ENCODE measurements at regions not wholly inside any gene's neighbourhood (a gene's known extent, or its start where the extent isn't known, plus 50 kb on each side); places are given as distances from the start of the nearest gene placed in this dataset.
A peak's percentile ranks its signal among the peaks of the same experiment; 100 is the strongest.

- no peaks in the 10 kb centered on the region for H3K4me1 Mint-ChIP-seq
- H3K4me3 ChIP-seq (ENCODE audit: low read depth, low read length), result no peak overlapping the region
- ATAC-seq (ENCODE audit: low read depth in 2 of 2) (no peak), DNase-seq (no peak)
- H3K27me3 Mint-ChIP-seq, result no peaks in the 10 kb centered on the region
- H3K27ac ChIP-seq (ENCODE audit: insufficient read depth, low read length, poor library complexity, severe bottlenecking), result no peak overlapping the region
- no peaks in the 10 kb centered on the region for H3K9me3 ChIP-seq (ENCODE audit: control insufficient read depth in 2 of 2, low read length in 2 of 2)
- H3K9me3 Mint-ChIP-seq, result peaks cover 0 to 2% (median 0%) of the 10 kb centered on the region in 7 donors
- H3K4me3 Mint-ChIP-seq, result no peak overlapping the region
- H3K36me3 Mint-ChIP-seq, result no peaks in the 10 kb centered on the region
- no peaks in the 10 kb centered on the region for H3K36me3 ChIP-seq (ENCODE audit: control insufficient read depth, insufficient read depth, low read length)
- H3K27me3 ChIP-seq (ENCODE audit: control insufficient read depth, insufficient read depth, low read length), result no peaks in the 10 kb centered on the region
- H3K4me1 ChIP-seq (ENCODE audit: control insufficient read depth, insufficient read depth, low read length, poor library complexity, severe bottlenecking), result no peaks in the 10 kb centered on the region
- no peak overlapping the region for H3K27ac Mint-ChIP-seq
Observed at GRCh38 chr5:63128018-63128417, 549.4 kb downstream of the LRRC70 start.

- no peak overlapping the region for H3K4me3 Mint-ChIP-seq
- no peaks in the 10 kb centered on the region for H3K27me3 ChIP-seq (ENCODE audit: control insufficient read depth, insufficient read depth, low read length)
- H3K27ac Mint-ChIP-seq, result no peak overlapping the region
- H3K27me3 Mint-ChIP-seq, result no peaks in the 10 kb centered on the region
- no peaks in the 10 kb centered on the region for H3K36me3 Mint-ChIP-seq
- no peak overlapping the region for H3K27ac ChIP-seq (ENCODE audit: insufficient read depth, low read length, poor library complexity, severe bottlenecking)
- H3K36me3 ChIP-seq (ENCODE audit: control insufficient read depth, insufficient read depth, low read length), result no peaks in the 10 kb centered on the region
- no peaks in the 10 kb centered on the region for H3K4me1 ChIP-seq (ENCODE audit: control insufficient read depth, insufficient read depth, low read length, poor library complexity, severe bottlenecking)
- ATAC-seq (ENCODE audit: low read depth in 2 of 2), result no peak
- H3K9me3 ChIP-seq (ENCODE audit: control insufficient read depth in 2 of 2, low read length in 2 of 2), result no peaks in the 10 kb centered on the region
- H3K4me3 ChIP-seq (ENCODE audit: low read depth, low read length), result no peak overlapping the region
- H3K4me1 Mint-ChIP-seq, result no peaks in the 10 kb centered on the region
- peaks cover 0 to 2% (median 0%) of the 10 kb centered on the region in 7 donors for H3K9me3 Mint-ChIP-seq
- no peak for DNase-seq
Observed at GRCh38 chr5:63127054-63127453, 548.4 kb downstream of the LRRC70 start.

- no peaks in the 10 kb centered on the region for H3K36me3 Mint-ChIP-seq
- Histone ChIP-seq H3K9me3 (ENCODE audit: control insufficient read depth in 2 of 2, low read length in 2 of 2) (no peaks in the 10 kb centered on the region), H3K4me3 (ENCODE audit: low read depth, low read length) (no peak overlapping the region), H3K27me3 (ENCODE audit: control insufficient read depth, insufficient read depth, low read length) (no peaks in the 10 kb centered on the region), H3K4me1 (ENCODE audit: control insufficient read depth, insufficient read depth, low read length, poor library complexity, severe bottlenecking) (no peaks in the 10 kb centered on the region), H3K36me3 (ENCODE audit: control insufficient read depth, insufficient read depth, low read length) (no peaks in the 10 kb centered on the region), H3K27ac (ENCODE audit: insufficient read depth, low read length, poor library complexity, severe bottlenecking) (no peak overlapping the region)
- H3K9me3 Mint-ChIP-seq, result peaks cover 0 to 4% (median 2%) of the 10 kb centered on the region in 7 donors
- H3K4me1 Mint-ChIP-seq, result no peaks in the 10 kb centered on the region
- no peak overlapping the region for H3K4me3 Mint-ChIP-seq
- H3K27ac Mint-ChIP-seq, result no peak overlapping the region
- ATAC-seq (ENCODE audit: low read depth in 2 of 2) (no peak), DNase-seq (peak in 1 of 3 donors; percentile 2)
- no peaks in the 10 kb centered on the region for H3K27me3 Mint-ChIP-seq
Observed at GRCh38 chr5:63125862-63126261, 547.2 kb downstream of the LRRC70 start.

GRCh38 chr5:63125392-63125791 lies 546.8 kb downstream of the LRRC70 start:
- ATAC-seq (ENCODE audit: low read depth in 2 of 2) (no peak), DNase-seq (no peak)
- no peaks in the 10 kb centered on the region for H3K4me1 Mint-ChIP-seq
- peaks cover 0 to 4% (median 2%) of the 10 kb centered on the region in 7 donors for H3K9me3 Mint-ChIP-seq
- H3K4me3 ChIP-seq (ENCODE audit: low read depth, low read length), result no peak overlapping the region
- H3K4me3 Mint-ChIP-seq, result no peak overlapping the region
- no peaks in the 10 kb centered on the region for H3K36me3 ChIP-seq (ENCODE audit: control insufficient read depth, insufficient read depth, low read length)
- no peaks in the 10 kb centered on the region for H3K27me3 ChIP-seq (ENCODE audit: control insufficient read depth, insufficient read depth, low read length)
- no peaks in the 10 kb centered on the region for H3K4me1 ChIP-seq (ENCODE audit: control insufficient read depth, insufficient read depth, low read length, poor library complexity, severe bottlenecking)
- no peaks in the 10 kb centered on the region for H3K27me3 Mint-ChIP-seq
- H3K9me3 ChIP-seq (ENCODE audit: control insufficient read depth in 2 of 2, low read length in 2 of 2), result no peaks in the 10 kb centered on the region
- no peak overlapping the region for H3K27ac ChIP-seq (ENCODE audit: insufficient read depth, low read length, poor library complexity, severe bottlenecking)
- H3K27ac Mint-ChIP-seq, result no peak overlapping the region
- H3K36me3 Mint-ChIP-seq, result no peaks in the 10 kb centered on the region

- H3K4me3 Mint-ChIP-seq, result no peak overlapping the region
- H3K27me3 Mint-ChIP-seq, result no peaks in the 10 kb centered on the region
- ATAC-seq (ENCODE audit: low read depth in 2 of 2), result no peak
- no peak for DNase-seq
- Histone ChIP-seq H3K9me3 (ENCODE audit: control insufficient read depth in 2 of 2, low read length in 2 of 2) (no peaks in the 10 kb centered on the region), H3K27ac (ENCODE audit: insufficient read depth, low read length, poor library complexity, severe bottlenecking) (no peak overlapping the region), H3K36me3 (ENCODE audit: control insufficient read depth, insufficient read depth, low read length) (no peaks in the 10 kb centered on the region), H3K4me1 (ENCODE audit: control insufficient read depth, insufficient read depth, low read length, poor library complexity, severe bottlenecking) (no peaks in the 10 kb centered on the region), H3K27me3 (ENCODE audit: control insufficient read depth, insufficient read depth, low read length) (no peaks in the 10 kb centered on the region), H3K4me3 (ENCODE audit: low read depth, low read length) (no peak overlapping the region)
- H3K36me3 Mint-ChIP-seq, result no peaks in the 10 kb centered on the region
- peaks cover 0 to 4% (median 2%) of the 10 kb centered on the region in 7 donors for H3K9me3 Mint-ChIP-seq
- no peaks in the 10 kb centered on the region for H3K4me1 Mint-ChIP-seq
- H3K27ac Mint-ChIP-seq, result no peak overlapping the region
Observed at GRCh38 chr5:63124266-63124665, 545.6 kb downstream of the LRRC70 start.

GRCh38 chr5:63121471-63121870 lies 542.9 kb downstream of the LRRC70 start:
- no peak overlapping the region for H3K27ac ChIP-seq (ENCODE audit: insufficient read depth, low read length, poor library complexity, severe bottlenecking)
- H3K4me3 ChIP-seq (ENCODE audit: low read depth, low read length), result no peak overlapping the region
- Mint-ChIP-seq H3K4me1 (no peaks in the 10 kb centered on the region), H3K36me3 (no peaks in the 10 kb centered on the region), H3K4me3 (no peak overlapping the region), H3K27me3 (no peaks in the 10 kb centered on the region), H3K9me3 (peaks cover 0 to 4% (median 2%) of the 10 kb centered on the region in 7 donors), H3K27ac (no peak overlapping the region)
- ATAC-seq (ENCODE audit: low read depth in 2 of 2) (no peak), DNase-seq (no peak)
- H3K36me3 ChIP-seq (ENCODE audit: control insufficient read depth, insufficient read depth, low read length), result no peaks in the 10 kb centered on the region
- no peaks in the 10 kb centered on the region for H3K4me1 ChIP-seq (ENCODE audit: control insufficient read depth, insufficient read depth, low read length, poor library complexity, severe bottlenecking)
- no peaks in the 10 kb centered on the region for H3K9me3 ChIP-seq (ENCODE audit: control insufficient read depth in 2 of 2, low read length in 2 of 2)
- no peaks in the 10 kb centered on the region for H3K27me3 ChIP-seq (ENCODE audit: control insufficient read depth, insufficient read depth, low read length)

GRCh38 chr5:63118221-63118620 lies 539.6 kb downstream of the LRRC70 start:
- no peak for DNase-seq
- H3K4me3 ChIP-seq (ENCODE audit: low read depth, low read length), result no peak overlapping the region
- no peaks in the 10 kb centered on the region for H3K4me1 ChIP-seq (ENCODE audit: control insufficient read depth, insufficient read depth, low read length, poor library complexity, severe bottlenecking)
- H3K9me3 Mint-ChIP-seq, result peaks cover 0 to 4% (median 3%) of the 10 kb centered on the region in 7 donors
- H3K4me3 Mint-ChIP-seq, result no peak overlapping the region
- H3K27me3 ChIP-seq (ENCODE audit: control insufficient read depth, insufficient read depth, low read length), result no peaks in the 10 kb centered on the region
- ATAC-seq (ENCODE audit: low read depth in 2 of 2), result no peak
- H3K4me1 Mint-ChIP-seq, result no peaks in the 10 kb centered on the region
- no peaks in the 10 kb centered on the region for H3K27me3 Mint-ChIP-seq
- H3K36me3 ChIP-seq (ENCODE audit: control insufficient read depth, insufficient read depth, low read length), result no peaks in the 10 kb centered on the region
- H3K9me3 ChIP-seq (ENCODE audit: control insufficient read depth in 2 of 2, low read length in 2 of 2), result no peaks in the 10 kb centered on the region
- no peaks in the 10 kb centered on the region for H3K36me3 Mint-ChIP-seq
- H3K27ac Mint-ChIP-seq, result no peak overlapping the region
- H3K27ac ChIP-seq (ENCODE audit: insufficient read depth, low read length, poor library complexity, severe bottlenecking), result no peak overlapping the region

- DNase-seq, result no peak
- H3K27ac Mint-ChIP-seq, result no peak overlapping the region
- Histone ChIP-seq H3K9me3 (ENCODE audit: control insufficient read depth in 2 of 2, low read length in 2 of 2) (no peaks in the 10 kb centered on the region), H3K36me3 (ENCODE audit: control insufficient read depth, insufficient read depth, low read length) (no peaks in the 10 kb centered on the region), H3K27me3 (ENCODE audit: control insufficient read depth, insufficient read depth, low read length) (no peaks in the 10 kb centered on the region), H3K4me1 (ENCODE audit: control insufficient read depth, insufficient read depth, low read length, poor library complexity, severe bottlenecking) (no peaks in the 10 kb centered on the region), H3K27ac (ENCODE audit: insufficient read depth, low read length, poor library complexity, severe bottlenecking) (no peak overlapping the region), H3K4me3 (ENCODE audit: low read depth, low read length) (no peak overlapping the region)
- no peaks in the 10 kb centered on the region for H3K27me3 Mint-ChIP-seq
- no peaks in the 10 kb centered on the region for H3K36me3 Mint-ChIP-seq
- ATAC-seq (ENCODE audit: low read depth in 2 of 2), result no peak
- H3K9me3 Mint-ChIP-seq, result peaks cover 0 to 10% (median 0%) of the 10 kb centered on the region in 7 donors
- H3K4me1 Mint-ChIP-seq, result no peaks in the 10 kb centered on the region
- no peak overlapping the region for H3K4me3 Mint-ChIP-seq
Observed at GRCh38 chr5:63111891-63112290, 533.3 kb downstream of the LRRC70 start.
